Right forelimb (tissue), 1 donor: ENCODE measurements at regions not wholly inside any gene's neighbourhood (a gene's known extent, or its start where the extent isn't known, plus 50 kb on each side); places are given as distances from the start of the nearest gene placed in this dataset.
"Not testable (repeated sequence)": the region's sequence is repeated elsewhere in the genome, so short reads cannot be mapped to it uniquely, and the experiment has no call there.

Experiments
- DNase-seq: peaks from one replicate; pipeline ENCODE4 v3.0.0-alpha.2; 2018

DNA sequence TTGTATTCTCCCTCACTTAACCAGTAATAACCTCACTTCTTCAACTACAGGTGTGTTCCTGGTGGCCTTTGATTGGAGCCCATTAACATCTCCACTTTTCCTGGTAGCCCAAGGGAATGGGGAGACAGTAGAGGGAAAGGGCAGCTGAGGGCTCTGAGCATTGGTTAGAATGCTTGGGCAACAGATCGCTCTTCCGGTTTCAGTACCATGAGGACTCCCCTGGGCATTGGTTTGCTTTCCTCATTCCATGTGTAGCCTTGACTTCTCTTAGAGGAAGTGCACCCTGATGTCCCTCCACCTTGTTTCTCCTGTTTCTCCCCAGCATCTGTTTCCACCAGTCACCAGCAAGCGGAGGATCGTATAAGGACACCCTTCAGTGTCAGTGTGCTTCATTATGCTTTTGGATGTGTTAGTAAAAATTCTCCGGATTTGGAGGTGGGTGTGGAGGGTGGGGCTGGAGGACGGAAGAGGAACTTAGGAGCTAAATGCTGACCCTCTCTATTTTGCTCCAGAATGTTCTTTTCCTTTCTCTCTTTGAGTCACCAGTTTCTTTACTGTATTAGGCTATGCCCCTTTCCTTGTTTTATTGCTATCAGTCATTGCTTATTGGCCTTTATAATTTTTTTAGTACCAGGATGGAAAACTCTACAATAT is 50.6 kb upstream of the ZNG1B start:
- DNase-seq, result not testable (repeated sequence)

DNA sequence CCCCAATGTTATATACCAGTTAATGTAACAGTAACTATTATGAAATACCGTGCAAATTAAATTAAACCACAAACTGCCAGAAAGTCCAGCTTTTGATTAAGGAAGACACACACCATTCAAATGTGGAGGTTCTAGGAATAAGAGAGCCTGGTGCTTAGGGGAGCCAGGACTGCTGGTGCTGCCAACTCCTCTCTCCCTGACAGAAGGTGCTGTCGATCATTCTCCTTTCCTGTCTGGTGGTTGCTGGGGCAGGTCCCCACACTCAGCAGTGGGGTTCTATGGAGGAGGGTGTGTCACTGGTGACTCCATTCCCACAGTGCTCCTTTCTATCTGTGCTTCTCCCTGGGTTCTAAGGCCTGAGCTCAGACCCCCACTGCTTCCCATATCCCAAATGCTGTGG is 57.9 kb upstream of the ZNG1B start:
- DNase-seq, result not testable (repeated sequence)

DNA sequence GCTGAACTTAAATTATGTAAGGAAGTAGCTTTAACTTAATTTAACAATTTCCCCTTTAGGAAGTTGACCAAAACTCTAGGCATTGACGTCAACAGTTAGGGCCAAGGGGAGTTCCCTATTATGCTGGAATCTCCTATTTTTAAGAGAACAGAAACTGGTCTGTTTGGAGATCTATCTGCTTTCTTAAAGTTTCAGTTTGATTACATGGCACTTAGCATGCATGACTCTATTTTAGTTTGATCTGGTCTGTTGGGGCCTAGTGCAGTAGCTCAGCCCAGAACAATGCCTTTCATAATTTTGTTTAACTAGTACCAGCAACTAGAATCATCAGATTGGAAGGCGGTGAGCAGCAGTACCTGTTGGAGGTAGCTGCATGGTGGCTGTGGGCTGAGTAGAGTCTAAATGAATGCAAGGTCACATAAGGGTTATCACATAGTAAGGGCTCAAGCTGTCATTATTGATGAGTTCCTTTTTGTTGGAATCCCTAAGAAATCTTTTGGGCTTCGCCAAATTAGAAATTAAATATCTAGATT is 60.5 kb upstream of the ZNG1B start:
- DNase-seq, result no peak

DNA sequence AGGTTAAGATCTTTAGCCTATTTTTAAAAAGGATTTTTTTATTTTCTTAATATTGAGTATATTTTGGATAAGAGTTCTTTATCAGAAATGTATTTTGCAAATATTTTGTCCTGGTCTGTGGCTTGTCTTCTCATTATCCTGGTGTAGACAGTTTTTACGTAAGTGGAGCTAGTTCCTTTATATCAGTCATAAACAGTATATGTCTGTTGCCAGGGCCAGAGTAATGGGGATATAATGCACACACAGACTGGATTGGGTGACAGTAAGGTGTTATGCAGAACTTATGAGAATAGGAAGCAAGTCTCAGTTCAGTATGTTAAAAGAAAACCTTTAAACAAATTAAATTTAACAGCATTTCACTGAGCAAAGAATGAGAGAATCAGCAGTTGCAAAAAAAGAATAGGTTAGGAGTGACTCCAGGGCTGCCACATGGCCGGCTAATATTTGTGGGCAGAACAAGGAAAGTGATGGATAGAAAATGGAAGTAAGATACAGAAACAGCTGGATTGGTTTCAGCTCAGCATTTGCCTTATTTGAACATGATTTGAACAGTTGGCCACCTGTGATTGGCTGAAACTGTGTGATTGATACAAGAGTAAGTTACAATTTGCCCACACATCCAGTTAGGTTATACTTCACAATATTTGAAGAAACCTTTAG is 61.1 kb upstream of the ZNG1B start:
- no peak for DNase-seq

DNA sequence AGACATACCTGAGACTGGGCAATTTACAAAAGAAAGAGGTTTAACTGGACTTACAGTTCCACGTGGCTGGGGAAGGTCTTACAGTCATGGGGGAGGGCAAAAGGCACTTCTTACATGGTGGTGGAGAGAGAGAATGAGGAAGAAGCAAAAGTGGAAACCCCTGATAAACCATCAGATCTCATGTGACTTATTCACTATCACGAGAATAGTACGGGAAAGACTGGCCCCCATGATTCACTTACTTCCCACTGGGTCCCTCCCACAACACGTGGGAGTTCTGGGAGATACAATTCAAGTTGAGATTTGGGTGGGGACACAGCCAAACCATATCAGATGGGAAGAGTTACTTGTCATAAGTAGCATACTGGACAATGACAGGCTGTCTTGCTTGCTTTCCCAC is 62.6 kb upstream of the ZNG1B start:
- DNase-seq, result not testable (repeated sequence)

DNA sequence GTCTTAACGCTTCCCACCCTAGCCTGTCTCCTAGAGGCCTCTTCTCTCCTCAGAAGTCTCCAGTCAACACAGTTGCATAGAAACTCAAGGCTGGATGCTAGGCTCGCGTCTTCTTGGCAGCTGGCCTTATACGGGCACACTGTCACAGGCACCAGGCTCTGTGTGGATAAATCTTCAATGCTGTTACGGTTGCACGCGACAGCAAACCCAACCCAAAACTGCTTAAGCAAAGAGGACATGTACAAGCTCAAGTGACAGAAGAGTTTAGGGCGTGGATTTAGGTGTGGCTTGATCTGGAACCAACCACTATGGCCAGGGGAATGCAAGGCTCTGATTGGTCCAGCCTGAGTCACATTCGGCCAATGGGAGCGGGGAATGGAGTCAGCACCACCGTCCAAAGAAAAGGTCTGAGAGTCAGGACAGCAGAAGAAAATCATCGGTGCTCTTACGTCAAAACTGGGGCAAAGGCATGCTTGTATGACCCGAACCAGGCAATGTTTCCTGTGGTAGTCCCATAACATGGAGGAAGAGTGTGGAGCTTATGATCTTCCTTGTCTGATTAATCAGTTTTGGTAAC is 65.1 kb upstream of the ZNG1B start:
- not testable (repeated sequence) for DNase-seq

DNA sequence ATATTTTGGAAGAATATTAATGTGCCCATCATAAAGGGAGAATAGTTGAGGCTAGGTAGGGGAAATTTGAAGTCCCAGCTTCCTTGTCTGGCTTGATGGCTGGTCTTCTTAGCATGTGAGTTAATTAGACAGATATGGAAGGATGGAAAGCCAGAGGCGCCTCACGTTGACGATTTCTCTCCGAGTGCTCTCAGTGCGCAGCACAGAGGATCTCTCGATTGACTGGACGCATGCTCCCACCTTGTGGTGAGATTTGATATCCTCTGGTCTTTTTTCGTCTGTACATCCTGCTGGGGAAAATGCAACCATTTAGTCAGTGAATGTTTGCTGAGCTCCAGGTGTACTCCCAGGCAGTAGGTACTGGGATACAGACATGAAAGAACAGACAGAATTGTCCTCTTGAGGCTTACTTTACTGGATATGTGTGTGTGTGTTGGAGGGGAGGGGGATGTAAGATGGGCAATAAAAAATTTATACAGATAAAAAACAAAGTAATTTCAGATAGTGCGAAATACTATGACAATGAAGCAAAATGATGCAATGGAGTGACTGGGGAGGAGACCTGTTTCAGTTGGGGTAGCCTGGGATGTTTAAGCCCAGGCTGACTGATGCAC is 66.9 kb upstream of the ZNG1B start:
- DNase-seq, result peak; percentile 75

DNA sequence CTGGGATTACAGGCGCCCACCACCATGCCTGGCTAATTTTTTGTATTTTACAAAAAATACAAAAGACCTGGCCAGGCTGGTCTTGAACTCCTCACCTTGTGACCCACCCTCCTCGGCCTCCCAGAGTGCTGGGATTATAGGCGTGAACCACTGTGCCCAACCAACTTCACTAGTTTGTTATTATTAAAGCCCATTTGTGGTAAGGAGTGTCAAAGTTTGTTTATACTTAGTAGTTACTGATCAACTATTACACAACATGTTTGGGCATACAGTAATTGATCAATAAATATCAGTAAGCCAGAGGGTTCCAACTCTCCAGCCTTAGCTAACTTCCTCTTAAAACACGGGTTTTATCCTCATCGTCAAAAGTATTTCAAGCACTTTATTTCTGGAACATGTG is 67.5 kb upstream of the ZNG1B start:
- DNase-seq, result no peak

DNA sequence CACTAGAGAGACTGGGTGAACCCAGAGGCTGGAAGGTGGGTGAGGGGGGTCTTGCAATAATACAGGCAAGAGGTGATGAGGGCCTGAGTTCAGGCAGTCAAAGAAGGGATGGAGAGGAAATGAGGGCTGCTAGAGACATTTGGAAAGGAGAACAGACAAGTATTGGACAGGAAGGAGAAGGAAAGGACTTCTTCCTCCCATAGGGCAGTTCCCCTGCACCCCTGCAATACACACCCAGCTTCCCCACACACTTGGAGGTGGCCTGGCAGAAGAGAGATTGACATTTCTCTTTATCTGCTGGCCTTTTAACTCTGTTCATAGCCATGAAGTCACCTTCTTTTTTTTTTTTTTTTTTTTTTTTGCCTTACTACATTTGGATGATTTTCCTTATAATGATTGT is 68.9 kb upstream of the ZNG1B start:
- not testable (repeated sequence) for DNase-seq

DNA sequence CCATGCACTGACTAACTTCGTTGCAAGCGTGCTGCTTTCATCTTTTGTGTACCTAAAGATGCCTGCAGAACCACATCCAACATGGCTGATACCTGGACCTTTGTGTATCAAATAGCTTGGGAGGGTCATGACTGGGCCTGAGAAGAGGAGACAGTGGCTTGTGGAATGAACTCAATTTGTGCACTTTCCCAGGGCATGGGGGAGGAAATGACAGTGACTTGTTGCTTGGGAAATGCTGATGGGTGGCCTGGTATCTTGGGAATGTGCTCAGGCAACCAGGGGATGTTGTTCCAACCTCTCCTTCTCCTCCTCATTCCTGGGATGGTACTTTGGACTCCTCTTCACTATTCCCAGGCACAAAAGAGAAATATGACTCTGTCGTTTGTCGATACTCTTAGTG is 70.7 kb upstream of the ZNG1B start:
- DNase-seq, result not testable (repeated sequence)

DNA sequence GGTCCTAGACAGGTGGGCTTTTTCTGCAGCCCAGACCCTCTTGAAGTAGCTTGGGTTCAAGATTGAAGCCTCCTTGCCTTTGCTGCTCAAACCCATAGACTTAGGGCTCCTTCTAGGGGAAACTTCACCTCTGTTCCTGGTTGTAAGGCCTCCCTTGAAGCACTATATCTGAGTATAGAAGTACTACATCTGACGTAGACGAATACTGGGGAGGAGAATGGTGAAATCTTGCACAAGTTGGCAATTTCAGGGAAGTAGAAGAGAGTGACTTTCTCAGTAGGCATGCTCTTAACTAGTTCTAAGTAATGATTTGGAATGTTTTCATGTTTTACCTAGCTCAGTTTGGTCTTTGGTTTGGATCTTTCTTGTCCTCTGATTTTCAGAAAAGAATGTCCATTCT is 71.7 kb upstream of the ZNG1B start:
- not testable (repeated sequence) for DNase-seq

DNA sequence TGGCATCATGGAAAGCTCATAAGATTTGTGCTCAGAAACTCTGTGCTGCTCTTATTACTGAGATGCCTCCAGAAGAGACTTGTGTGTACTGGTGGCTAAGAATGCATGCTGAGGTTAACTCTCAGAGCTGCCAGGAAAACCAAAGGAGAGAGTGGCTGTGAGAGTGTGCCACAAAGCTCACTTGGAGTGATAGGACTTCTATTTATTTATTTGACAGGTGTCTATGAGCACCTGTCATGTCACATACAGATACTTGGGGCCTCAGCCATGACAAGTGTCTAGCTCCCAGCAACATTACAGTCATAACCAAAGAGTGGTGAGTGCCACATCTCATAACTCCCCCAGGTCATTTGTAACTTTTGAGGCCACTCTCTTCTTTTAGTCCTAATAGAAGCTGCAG is 72.2 kb upstream of the ZNG1B start:
- not testable (repeated sequence) for DNase-seq

DNA sequence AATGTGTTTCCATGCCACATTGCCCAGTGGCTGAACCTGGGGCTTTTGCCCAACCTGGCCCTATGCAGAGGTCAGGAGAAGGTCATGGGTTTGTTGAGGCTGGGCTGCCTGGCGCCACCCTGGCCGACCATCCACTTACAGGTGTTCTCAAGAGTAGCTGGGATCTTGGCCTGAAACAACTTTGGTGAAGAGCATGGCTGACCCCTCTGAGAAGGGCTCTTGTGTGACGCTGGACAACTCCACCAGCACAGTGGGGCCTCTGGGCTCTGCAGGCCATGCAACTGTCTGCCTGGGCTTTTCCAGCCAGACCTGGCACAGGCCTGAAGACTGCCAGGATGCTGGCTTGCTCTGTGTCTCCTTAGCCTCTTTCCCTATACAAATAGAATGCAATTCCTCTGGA is 76.4 kb upstream of the ZNG1B start:
- no peak for DNase-seq

DNA sequence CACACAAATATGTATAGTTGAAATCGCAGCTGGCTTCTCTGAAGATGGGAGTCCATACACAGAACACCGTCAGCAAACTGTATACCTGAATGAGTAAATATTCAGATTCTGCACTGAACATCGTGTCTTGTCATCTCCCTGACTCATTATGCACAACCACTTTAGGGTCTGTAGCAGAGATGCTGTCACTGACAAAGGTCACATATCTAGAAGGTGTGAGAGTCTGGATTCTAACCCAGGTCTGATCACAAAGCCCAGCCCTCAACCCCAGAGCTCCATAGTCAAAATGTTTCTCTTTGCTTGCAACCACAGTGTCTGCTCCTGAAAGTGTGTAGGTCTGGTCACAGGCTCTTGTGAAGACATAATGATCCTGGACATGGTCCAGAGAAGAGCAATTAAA is 78.3 kb upstream of the PAX8 start:
- no peak for DNase-seq

DNA sequence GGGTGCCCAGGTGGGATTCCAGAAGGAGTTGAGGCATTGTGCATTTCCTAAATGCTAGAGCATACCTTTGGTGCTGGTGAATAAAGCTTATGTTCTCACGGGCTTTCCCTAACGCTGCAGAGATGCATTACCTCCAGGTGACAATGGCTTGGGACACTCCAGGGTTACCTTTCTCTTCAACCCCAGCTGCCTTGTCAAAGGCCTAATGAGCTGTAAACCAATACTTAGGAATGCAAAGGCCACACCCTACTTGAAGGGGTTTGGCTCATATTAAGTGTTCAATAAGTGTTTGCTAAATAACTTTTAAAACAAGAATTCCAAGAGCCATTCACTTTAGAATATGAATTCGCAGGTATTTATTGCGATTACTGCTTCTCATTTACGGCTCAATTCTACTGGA is 77.6 kb upstream of the PAX8 start:
- DNase-seq, result not testable (repeated sequence)

DNA sequence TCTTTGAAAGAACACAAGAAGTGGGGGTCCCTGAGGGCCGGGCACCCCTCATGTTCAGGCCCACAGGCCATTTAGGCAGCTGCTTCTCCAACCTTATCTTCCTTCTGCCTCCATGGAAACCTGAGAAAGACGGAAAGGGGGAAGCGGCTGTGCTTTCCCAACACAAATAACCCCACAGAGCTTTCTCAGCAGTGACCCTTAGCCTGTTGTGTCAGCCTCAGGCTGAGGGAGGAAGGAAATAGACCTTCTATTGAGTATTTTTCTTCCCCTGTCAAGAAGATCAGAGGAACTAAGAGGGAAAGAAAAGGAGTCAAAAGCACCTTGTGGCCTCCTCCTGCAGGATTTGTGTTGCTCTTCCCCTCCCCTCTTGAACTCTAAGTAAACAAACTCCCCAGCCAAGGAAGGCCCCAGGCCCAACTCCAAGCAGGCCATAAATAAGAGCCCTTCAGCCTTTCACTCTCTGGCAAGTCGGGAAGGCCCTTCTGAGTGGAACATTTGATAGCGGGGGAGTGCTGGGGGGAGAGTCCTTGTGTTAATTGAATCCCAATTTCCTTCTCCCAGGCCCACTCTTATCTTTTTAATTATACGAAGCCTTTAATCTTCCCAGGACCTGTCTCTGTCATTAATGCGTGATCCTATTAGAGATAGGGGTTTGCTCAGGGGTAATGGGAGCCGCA is 76.8 kb upstream of the PAX8 start:
- DNase-seq, result not testable (repeated sequence)

DNA sequence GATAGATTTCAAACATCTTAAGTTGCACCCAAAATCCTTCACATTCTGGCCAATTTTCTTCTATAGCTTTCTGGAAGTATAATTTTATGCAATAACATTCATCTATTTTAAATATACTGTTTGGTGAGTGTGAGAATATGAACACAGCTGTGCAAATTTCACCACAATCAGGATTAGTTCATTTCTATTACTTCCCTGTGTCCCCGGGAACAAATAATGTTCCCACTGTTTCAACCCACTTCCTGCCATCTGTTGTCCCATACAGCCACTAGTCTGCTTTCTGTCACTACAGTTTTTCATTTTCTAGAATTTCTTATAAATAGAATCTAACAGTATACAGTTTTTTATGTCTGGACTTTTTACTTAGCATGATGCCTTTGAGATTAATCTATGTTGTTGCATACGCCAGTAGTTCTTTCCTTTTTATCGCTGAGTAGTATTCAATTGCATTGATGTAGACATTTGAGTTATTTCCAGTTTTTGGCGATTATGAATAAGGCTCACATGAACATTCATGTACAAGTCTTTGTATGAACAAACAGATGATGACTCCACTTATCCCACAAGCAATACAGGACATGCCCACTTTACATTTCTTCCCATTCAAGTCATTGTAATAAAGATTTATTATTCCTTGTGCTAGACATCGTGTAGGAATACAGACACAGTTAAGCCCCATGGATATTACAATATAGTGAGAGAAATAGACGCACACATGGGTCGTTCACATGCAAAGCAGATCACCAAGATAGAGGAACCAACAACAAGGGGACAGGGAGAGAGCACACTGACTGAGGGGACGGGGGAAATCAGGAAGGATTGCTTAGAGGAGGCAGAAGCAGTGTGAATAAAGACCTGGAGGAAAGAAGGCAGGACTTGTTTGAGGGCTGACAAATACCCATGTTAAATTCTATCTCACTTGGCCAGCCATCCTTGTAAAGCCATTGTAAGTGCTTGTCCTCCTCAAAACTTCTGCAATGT is 72.9 kb upstream of the PAX8 start:
- no peak for DNase-seq

DNA sequence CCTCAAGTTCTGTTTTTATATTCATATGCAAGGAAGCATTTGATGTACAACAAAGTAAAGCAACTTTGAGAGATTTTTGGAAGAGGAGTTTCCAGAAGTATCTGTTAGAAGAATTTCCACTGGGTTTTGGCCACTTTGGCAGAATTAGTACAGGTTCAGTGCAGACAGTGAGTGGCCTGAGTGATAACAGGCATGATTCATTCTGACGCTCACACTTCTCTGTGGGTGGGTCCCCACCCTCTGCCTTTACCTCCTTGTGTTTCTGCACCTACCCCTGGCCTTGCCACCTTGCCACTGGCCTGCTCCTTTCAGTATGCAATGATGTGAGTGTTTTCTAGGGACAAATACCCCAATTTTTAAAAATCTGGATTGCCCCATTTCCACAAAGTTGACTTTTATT is 65.1 kb upstream of the PAX8 start:
- not testable (repeated sequence) for DNase-seq

DNA sequence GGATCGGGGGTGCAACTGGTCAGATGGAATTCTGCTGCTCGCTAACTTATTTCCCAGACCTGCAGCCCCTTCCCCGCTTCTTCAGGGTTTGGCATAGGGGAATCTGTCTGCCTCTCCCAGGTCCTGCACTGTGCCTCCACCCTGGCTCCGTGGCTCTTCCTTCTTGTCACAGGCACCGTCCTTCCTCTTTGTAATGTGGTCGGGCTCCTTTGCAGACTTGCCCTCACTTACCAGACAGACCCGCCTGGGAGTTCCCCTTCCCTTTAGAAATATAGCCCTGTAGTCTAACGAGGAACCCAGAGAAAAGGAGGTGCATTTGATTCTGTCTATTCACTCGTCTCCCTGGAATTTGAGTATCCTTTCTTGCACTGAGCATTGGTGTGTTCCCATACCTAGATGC is 63.9 kb upstream of the PAX8 start:
- no peak for DNase-seq

DNA sequence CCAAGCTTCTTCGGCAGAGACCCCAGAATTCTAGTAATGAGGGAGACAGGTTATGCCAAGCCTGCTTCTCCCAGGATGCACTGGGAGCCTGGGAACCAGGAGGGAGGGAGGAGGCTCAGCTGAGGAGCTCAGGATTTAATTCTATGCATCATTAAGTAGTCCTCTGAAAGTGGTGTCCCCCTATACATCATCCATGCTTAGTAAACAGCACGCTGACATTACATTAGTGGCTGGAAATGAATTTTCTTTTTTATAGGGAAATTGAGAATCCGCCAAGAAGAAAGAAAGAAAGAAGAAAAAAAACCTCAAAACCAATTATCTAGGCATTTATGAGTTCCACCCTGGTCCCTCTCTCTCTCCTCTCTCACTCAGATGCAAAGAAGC is 63.1 kb upstream of the PAX8 start:
- DNase-seq, result not testable (repeated sequence)

DNA sequence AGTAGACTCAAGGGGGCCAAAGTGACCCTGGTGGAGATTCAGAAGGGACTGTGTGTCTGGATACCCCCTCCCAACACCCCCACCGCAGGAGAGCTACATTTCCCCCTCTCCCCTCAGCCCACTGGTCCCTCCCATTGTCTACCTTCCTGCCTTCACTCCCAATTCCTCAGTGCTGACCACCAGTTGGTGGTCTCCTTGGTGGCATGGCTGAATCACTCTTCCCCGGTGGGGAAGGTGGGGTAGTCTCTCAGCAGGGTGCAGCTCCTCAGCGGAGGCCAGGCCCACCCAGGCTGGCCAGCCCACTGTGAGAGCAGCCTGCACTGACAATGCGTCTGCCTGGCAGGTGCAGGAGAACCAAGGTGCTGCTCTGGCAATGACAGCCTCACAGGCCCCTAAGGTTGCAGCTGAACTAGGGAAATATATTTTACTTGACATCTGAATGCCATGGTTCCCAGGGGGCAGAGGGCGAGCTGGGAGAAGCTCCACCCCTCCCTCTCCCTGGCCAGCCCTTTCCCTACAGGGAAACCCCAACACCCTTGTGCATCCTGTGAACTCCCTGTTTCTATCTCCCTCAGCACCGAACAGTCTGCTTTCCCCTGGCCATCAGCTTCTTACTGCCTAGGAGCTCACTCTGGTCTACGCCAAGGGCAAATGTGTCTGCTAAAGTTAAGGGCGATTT is 62.6 kb upstream of the PAX8 start:
- no peak for DNase-seq
